GM10248 (cell line): ENCODE measurements at regions not wholly inside any gene's neighbourhood (a gene's known extent, or its start where the extent isn't known, plus 50 kb on each side); places are given as distances from the start of the nearest gene placed in this dataset.

Experiments
- CTCF ChIA-PET: fragments of 300-600 bp; sonication (Branson Sonifier 250); formaldehyde crosslinking; extraction: SDS; loops from one replicate; lab custom pipeline; 2021; ENCODE audit warnings: antibody characterized with exemption; lab: Yijun Ruan, JAX
- POLR2A ChIA-PET: fragments of 350-650 bp; sonication (Branson Sonifier 250); formaldehyde crosslinking; extraction: SDS; loops from one replicate; lab custom pipeline; 2020; ENCODE audit warnings: antibody characterized with exemption; lab: Yijun Ruan, JAX
- DNase-seq: peaks from one replicate; pipeline ENCODE4 v3.0.0; 2012; ENCODE audit errors: extremely low spot score
- CTCF ChIP-seq: IDR thresholded peaks from 2 replicates; pipeline ENCODE4 v1.5.1; 2012; ENCODE audit warnings: mild to moderate bottlenecking, low read depth; ENCODE audit errors: extremely low read depth, missing control alignments, control extremely low read depth

- no peak for TF ChIP-seq CTCF
- POLR2A ChIA-PET = no interaction called here
- no peak for DNase-seq
- CTCF ChIA-PET = interaction anchor here (6.0 kb wide), 1 partner anchor 107 kb away, joined by 30 read pairs; no protein-coding TSS in a partner anchor
Measured at GRCh38 chr3:194998417-194998816, 272.5 kb downstream of the XXYLT1 start.

- POLR2A ChIA-PET = no interaction called here
- no peak for DNase-seq
- CTCF ChIA-PET = interaction anchor here (1.1 to 6.0 kb wide), 2 partner anchors 107 to 273 kb away, joined by 3 to 30 read pairs; no protein-coding TSS in a partner anchor
- TF ChIP-seq CTCF = no peak
Measured at GRCh38 chr3:194998948-194999347, 272.0 kb downstream of the XXYLT1 start.

GRCh38 chr3:194999491-194999890 lies 271.5 kb downstream of the XXYLT1 start:
- no peak for DNase-seq
- no peak for TF ChIP-seq CTCF
- CTCF ChIA-PET = interaction anchor here (1.1 to 6.0 kb wide), 2 partner anchors 106 to 272 kb away, joined by 3 to 30 read pairs; no protein-coding TSS in a partner anchor
- POLR2A ChIA-PET = no interaction called here

GRCh38 chr3:195001261-195001660 lies 269.7 kb downstream of the XXYLT1 start:
- ChIA-PET CTCF (interaction anchor here (1.7 to 6.0 kb wide), 3 partner anchors 15 to 261 kb away, joined by 4 to 30 read pairs (median 15); no protein-coding TSS in a partner anchor), POLR2A (no interaction called here)
- DNase-seq = no peak
- TF ChIP-seq CTCF = no peak

GRCh38 chr3:195001961-195002861 lies 268.7 kb downstream of the XXYLT1 start:
- ChIA-PET POLR2A (no interaction called here), CTCF (interaction anchor here (0.9 to 6.0 kb wide), 12 partner anchors 13 to 319 kb away, joined by 3 to 30 read pairs (median 3); no protein-coding TSS in a partner anchor)
- peak; percentile 66 for TF ChIP-seq CTCF
- DNase-seq = peak; percentile 74

- TF ChIP-seq CTCF = no peak
- POLR2A ChIA-PET = no interaction called here
- CTCF ChIA-PET = interaction anchor here (0.7 to 6.0 kb wide), 11 partner anchors 12 to 320 kb away, joined by 3 to 30 read pairs (median 3); no protein-coding TSS in a partner anchor
- no peak for DNase-seq
Measured at GRCh38 chr3:195003006-195003892, 267.7 kb downstream of the XXYLT1 start.
